ENCODE measurements at regions not wholly inside any gene's neighbourhood (a gene's known extent, or its start where the extent isn't known, plus 50 kb on each side); places are given as distances from the start of the nearest gene placed in this dataset.
"Not testable (repeated sequence)": the region's sequence is repeated elsewhere in the genome, so short reads cannot be mapped to it uniquely, and the experiment has no call there.

DNA sequence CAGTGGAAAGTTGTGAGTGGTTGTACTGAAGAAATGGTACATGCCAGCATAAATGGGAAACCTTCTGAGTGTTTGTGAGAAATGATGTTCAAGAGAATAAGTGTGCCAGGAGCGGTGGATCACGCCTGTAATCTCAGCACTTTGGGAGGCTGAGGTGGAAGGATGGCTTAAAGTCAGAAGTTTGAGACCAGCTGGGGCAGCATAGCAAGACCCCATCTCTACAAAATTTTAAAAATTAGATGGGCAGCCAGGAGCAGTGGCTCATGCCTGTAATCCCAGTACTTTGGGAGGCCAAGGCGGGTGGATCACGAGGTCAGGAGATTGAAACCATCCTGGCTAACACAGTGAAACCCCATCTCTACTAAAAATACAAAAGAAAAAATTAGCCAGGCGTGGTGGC, 63.5 kb upstream of the TNRC6A start:
- TF ChIP-seq EZH2 (IDR thresholded peaks at IDR 0.05; ENCODE audit: insufficient read depth, poor library complexity, severe bottlenecking); EZH2phosphoT487 (IDR thresholded peaks at IDR 0.05; ENCODE audit: insufficient read depth, low read depth): not testable (repeated sequence)

All from GM23248 (cell line).